ENCODE measurements at regions not wholly inside any gene's neighbourhood (a gene's known extent, or its start where the extent isn't known, plus 50 kb on each side); places are given as distances from the start of the nearest gene placed in this dataset.
A peak's percentile ranks its signal among the peaks of the same experiment; 100 is the strongest.
"Not testable (repeated sequence)": the region's sequence is repeated elsewhere in the genome, so short reads cannot be mapped to it uniquely, and the experiment has no call there.

DNA sequence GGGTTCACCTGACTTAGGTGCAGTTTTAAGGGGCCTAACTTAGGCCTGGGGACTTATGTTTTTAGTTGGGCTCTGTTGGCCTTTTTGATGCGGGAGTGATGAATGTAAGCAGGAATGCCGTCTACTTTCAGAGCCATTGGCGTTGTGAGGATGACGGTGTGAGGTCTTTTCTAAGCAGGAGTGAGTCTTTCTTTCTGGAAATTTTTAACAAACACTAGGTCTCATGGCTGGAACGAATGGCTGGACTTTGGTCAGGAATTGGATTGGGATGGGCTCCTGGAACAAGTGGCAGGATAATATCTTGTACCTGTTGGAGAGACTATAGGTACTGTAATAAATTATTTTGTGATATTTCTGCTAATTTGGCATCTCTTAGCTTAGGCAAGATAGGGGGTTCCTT, 163.9 kb upstream of the CCZ1B start:
- DNase-seq (ENCODE audit: low spot score): not testable (repeated sequence)

DNA sequence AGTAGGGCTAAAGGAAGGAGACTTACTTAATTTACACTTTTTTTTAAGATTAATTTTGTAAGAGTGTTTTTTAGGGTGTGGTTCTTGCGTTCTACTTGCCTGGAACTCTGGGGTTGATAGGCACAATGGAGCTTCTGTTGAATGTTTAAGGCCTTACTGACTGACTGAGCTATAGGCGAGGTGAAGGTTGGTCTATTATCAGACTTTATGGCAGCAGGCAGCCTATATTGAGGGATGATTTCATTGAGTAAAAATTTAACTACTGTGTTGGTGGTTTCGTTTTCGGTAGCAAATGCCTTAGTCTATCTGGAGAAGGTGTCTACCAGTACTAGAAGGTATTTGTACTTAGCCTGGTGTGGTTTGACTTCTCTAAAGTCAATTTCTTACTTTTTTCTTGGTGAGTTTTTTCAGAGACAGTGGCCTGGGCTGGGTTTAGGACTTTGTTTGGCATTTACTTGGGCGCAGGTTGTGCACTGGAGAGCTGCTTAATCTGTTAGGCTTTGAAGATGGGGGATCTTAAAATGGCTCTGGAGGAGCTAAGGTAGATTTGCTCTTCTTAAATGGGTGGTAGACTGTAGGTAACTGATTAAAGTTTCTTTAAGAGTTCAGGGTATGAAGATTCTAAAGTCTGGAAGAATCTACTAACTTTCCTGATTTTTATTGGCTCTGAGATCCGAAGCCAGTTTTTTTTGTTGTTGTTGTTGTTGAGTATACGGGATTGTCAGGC, 164.5 kb upstream of the CCZ1B start:
- DNase-seq (ENCODE audit: low spot score): peak; percentile 39

GRCh38 chr7:6991169-6991611, 165.1 kb upstream of the CCZ1B start:
- DNase-seq (ENCODE audit: low spot score): peak; percentile 64

DNA sequence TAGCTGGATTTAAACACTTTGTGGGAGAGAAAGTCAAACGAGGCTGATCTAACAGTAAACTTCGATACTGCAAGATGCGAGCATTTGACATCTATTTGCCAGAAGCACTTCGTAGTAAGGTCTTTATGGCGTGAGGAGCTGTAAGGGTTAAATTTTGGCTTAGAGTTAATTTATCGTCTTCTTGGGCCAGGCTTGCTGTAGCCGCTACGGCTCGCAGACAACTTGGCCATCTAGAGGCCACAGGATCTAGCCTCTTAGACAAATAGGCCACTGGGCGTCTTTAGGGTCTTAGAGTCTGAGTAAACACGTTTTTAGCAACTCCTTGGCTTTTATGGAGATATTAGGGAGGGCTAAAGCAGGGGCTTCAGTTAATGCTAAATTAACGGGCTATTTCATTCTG, 165.6 kb upstream of the CCZ1B start:
- not testable (repeated sequence) for DNase-seq (ENCODE audit: low spot score)

DNA sequence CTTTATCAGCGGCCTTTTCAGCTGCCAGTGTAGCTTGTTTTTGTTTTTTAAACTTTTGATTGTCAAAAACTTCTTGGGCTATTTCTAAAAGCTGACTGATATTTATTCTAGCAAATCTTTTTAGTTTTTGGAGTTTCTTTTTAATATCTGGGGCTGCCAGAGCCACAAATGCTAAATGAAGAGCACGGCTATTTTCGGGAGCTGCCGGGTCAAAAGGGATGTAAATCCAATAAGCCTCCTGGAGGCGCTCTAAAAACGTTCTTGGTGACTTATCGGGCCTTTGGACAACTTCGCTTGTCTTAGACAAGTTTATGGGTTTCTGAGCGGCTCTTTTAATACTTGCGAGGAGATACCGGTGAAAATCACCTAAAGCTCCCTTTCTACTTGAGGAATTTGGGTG, 166.1 kb upstream of the CCZ1B start:
- DNase-seq (ENCODE audit: low spot score): not testable (repeated sequence)

DNA sequence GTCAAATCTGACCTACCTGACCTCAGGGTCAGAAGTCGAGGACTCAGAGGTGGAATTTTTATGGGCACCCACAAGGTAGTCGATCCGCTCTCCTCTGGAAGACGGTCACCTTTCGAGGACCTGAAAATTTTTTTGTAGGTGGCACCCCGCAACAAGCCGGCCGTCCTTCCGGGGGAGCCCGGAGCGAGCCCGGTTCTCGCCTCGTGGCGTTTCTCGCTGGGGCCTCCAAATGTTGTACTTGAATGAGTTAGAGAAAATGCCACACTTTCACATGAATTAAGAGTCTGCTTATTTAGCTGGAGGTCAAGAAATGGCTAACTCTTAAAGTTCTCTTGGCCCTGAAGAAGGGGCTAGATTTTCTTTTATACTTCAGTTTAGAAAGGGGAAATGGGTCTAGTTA, 169.0 kb upstream of the CCZ1B start:
- DNase-seq (ENCODE audit: low spot score): not testable (repeated sequence)

GRCh38 chr7:6995493-6996289, 169.6 kb upstream of the CCZ1B start:
- DNase-seq (ENCODE audit: low spot score): not testable (repeated sequence)

GRCh38 chr7:6999067-6999666, 173.1 kb upstream of the CCZ1B start:
- DNase-seq (ENCODE audit: low spot score): not testable (repeated sequence)

GRCh38 chr7:7002418-7003062, 176.5 kb upstream of the CCZ1B start:
- DNase-seq (ENCODE audit: low spot score): no peak

- no peak for DNase-seq (ENCODE audit: low spot score)
Observed at GRCh38 chr7:7005303-7005702, 177.0 kb upstream of the C1GALT1 start.

DNA sequence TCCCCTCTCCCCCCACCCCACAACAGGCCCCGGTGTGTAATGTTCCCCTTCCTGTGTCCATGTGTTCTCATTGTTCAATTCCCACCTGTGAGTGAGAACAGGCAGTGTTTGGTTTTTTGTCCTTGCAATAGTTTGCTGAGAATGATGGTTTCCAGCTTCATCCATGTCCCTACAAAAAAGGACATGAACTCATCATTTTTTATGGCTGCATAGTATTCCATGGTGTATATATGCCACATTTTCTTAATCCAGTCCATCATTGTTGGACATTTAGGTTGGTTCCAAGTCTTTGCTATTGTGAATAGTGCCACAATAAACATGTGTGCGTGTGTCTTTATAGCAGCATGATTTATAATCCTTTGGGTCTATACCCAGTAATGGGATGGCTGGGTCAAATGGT, 176.4 kb upstream of the C1GALT1 start:
- not testable (repeated sequence) for DNase-seq (ENCODE audit: low spot score)

DNA sequence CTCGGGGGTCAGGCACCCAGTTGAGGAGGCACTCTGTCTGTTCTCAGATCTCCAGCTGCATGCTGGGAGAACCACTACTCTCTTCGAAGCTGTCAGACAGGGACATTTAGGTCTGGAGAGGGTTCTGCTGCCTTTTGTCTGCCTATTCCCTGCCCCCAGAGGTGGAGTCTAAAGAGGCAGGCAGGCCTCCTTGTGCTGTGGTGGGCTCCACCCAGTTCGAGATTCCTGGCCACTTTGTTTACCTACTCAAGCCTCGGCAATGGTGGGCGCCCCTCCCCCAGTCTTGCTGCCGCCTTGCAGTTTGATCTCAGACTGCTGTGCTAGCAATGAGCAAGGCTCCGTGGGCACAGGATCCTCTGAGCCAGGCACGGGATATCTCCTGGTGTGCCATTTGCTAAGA, 171.1 kb upstream of the C1GALT1 start:
- DNase-seq (ENCODE audit: low spot score): not testable (repeated sequence)

DNA sequence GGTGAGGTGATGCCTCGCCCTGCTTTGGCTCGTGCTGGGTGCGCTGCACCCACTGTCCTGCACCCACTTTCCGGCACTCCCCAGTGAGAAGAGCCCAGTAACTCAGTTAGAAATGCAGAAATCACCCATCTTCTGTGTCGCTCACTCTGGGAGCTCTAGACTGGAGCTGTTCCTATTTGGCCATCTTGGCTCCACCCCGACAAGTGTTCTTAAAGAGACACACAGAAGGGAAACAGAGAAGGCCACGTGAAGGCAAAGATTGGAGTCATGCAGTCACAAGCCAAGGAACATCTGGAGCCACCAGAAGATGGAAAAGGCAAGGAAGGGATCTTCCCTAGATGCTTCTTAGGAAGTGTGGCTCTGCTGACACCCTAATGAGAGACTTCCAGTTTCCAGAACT, 170.6 kb upstream of the C1GALT1 start:
- DNase-seq (ENCODE audit: low spot score): not testable (repeated sequence)

GRCh38 chr7:7014827-7015595, 167.3 kb upstream of the C1GALT1 start:
- no peak for DNase-seq (ENCODE audit: low spot score)

DNA sequence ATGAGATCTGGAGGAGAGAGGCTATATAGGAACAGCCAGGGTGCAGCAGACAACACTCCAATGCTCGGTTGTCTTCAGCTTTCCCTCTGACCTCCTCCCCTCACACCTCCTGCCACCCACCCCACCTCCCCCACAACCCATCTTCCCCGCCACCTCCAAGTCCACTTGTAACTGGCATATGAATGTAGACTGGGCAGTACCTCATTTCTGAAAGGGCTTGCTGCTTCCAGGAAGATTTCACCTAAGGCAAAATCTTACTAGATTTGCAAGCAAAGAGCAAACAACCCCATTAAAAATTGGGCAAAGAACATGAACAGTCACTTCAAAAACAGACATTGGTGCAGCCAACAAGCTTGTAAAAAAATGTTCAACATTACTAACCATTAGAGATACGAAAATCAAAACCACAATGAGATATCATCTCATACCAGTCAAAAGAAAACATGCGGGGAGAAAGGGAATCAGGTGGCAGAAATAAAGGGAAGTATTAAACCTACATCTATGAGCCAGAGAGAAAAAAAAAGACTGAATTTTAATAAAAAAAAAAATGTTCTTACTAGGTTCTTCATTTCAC, 164.6 kb upstream of the C1GALT1 start:
- DNase-seq (ENCODE audit: low spot score): no peak

GRCh38 chr7:7018290-7018689, 164.1 kb upstream of the C1GALT1 start:
- no peak for DNase-seq (ENCODE audit: low spot score)

DNA sequence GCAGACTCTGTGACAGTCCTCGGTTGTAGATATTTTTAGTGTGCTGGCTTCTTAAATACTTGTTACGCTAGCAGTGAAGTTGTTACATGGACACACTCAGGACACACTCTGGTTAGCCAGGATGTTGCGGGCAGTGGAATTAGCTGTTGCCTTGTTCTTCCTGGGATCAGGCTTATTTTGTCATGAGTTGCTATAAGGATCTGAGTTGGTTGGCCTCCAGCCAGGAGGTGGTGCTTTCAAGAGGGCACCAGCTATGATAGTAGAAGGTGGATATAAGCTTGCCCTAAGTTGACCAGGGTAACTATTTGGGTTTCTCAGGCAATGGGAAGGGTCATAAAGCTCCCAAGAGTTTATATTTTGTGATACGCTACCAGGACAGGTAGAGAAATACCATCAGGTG, 150.1 kb upstream of the C1GALT1 start:
- DNase-seq (ENCODE audit: low spot score): no peak

GRCh38 chr7:7035851-7036250, 146.5 kb upstream of the C1GALT1 start:
- no peak for DNase-seq (ENCODE audit: low spot score)

- DNase-seq (ENCODE audit: low spot score): peak; percentile 72
Observed at GRCh38 chr7:7042286-7042893, 140.0 kb upstream of the C1GALT1 start.

DNA sequence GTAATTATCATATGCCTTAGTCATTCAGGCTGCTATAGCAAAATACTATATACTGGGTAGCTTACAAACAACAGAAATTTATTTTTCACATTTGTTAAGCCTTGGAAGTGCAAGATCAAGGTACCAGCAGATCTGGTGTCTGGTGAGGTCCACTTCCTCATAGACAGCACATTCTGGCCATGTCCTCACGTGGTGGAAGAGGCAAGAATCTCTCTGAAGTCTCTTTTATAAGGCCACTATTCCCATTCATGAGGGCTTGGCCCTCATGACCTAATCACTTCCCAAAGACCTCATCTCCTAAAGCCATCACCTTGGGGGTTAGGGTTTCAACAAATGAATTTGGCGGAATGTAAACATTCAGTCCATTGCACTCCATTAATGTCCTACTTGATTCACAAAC, 137.5 kb upstream of the C1GALT1 start:
- no peak for DNase-seq (ENCODE audit: low spot score)

DNA sequence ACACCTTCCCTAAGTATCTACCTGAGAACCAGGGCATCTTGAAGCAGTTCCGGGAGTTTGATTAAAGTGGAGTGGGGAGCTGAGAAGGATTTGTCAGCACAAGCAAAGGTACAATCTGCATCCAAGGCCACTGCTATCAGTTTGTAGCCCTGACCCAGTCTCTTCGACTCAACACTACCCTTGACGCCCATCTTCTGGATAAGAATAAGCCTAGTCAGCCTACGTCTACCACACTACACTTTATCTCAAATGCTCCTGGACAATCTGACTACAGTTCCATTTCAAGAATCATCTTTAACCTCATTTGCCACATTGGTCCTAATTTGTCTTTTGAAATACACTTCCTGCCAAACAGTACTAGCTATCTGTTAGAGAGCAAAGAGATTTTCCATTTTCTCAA, 134.1 kb upstream of the C1GALT1 start:
- no peak for DNase-seq (ENCODE audit: low spot score)

All from H4 (cell line).